Breast epithelium (tissue), 3 donors: ENCODE measurements at regions not wholly inside any gene's neighbourhood (a gene's known extent, or its start where the extent isn't known, plus 50 kb on each side); places are given as distances from the start of the nearest gene placed in this dataset.

Source experiments
- POLR2A ChIP-seq: fragments of 450-650 bp; IDR thresholded peaks from one replicate; pipeline ENCODE4 v1.6.1; 2016; ENCODE audit warnings: antibody characterized with exemption, mild to moderate bottlenecking, moderate library complexity
- POLR2AphosphoS5 ChIP-seq, 3 donors: sonication (generic); formaldehyde crosslinking; IDR thresholded peaks; one replicate each; pipeline ENCODE4 v1.6.1; 2017; ENCODE audit warnings: antibody characterized with exemption in 3 of 3
- TF ChIP-seq, protein P1 (sequence below), 3 donors: fragments of 450-650 bp; IDR thresholded peaks; one replicate each; pipeline ENCODE4 v1.5.1; 2016 to 2017; ENCODE audit warnings: antibody characterized with exemption in 3 of 3, mild to moderate bottlenecking in 3 of 3, moderate library complexity in 3 of 3

DNA sequence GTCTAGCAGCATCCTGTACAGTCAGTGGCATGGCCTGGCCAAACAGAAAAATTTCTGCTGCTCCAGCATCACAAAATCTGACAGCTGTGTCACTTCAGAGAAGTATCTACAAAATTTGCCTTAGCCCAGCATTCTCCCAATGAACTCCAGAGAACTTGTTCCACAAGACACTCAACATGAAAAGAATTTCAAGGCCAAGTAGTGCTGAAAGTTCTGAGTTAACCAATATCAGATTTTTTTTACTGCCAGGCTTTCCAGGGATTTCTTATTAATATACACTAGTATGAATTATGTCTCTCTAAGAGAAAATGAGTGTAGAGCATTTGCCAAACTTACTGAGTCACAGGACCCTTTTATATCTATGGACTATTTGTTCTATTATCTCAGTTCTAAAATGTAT, 68.8 kb downstream of the OR5AK2 start:
- TF ChIP-seq, protein P1, sequence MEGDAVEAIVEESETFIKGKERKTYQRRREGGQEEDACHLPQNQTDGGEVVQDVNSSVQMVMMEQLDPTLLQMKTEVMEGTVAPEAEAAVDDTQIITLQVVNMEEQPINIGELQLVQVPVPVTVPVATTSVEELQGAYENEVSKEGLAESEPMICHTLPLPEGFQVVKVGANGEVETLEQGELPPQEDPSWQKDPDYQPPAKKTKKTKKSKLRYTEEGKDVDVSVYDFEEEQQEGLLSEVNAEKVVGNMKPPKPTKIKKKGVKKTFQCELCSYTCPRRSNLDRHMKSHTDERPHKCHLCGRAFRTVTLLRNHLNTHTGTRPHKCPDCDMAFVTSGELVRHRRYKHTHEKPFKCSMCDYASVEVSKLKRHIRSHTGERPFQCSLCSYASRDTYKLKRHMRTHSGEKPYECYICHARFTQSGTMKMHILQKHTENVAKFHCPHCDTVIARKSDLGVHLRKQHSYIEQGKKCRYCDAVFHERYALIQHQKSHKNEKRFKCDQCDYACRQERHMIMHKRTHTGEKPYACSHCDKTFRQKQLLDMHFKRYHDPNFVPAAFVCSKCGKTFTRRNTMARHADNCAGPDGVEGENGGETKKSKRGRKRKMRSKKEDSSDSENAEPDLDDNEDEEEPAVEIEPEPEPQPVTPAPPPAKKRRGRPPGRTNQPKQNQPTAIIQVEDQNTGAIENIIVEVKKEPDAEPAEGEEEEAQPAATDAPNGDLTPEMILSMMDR (IDR thresholded peaks at IDR 0.05), result no peak
- TF ChIP-seq POLR2A (no peak), POLR2AphosphoS5 (IDR thresholded peaks at IDR 0.05) (no peak)
